DOHH2 (cell line): ENCODE measurements at regions not wholly inside any gene's neighbourhood (a gene's known extent, or its start where the extent isn't known, plus 50 kb on each side); places are given as distances from the start of the nearest gene placed in this dataset.

ENCODE experiments used
- H3F3A ChIP-seq: fragments of 200-600 bp; sonication (generic), shearing (Covaris generic); 2 replicates; pipeline ENCODE4 v1.6.0; 2016; ENCODE audit warnings: antibody characterized with exemption, mild to moderate bottlenecking; ENCODE audit not compliant: control insufficient read depth, insufficient read depth
- H3K27ac ChIP-seq: fragments of 200-600 bp; sonication (generic); 2 replicates; pipeline ENCODE4 v1.5.1; 2014; ENCODE audit warnings: low read depth, mild to moderate bottlenecking, low read length, moderate library complexity
- H3K27me3 ChIP-seq: fragments of 200-600 bp; sonication (generic); 2 replicates; pipeline ENCODE4 v1.6.1; 2014; ENCODE audit warnings: mild to moderate bottlenecking, low read length, mixed read lengths; ENCODE audit not compliant: control insufficient read depth
- H3K36me3 ChIP-seq: fragments of 200-600 bp; sonication (generic); 2 replicates; pipeline ENCODE4 v1.6.1; 2014; ENCODE audit warnings: mild to moderate bottlenecking, low read length, moderate library complexity, mixed read lengths; ENCODE audit not compliant: control insufficient read depth
- H3K4me1 ChIP-seq: fragments of 200-600 bp; sonication (generic); 2 replicates; pipeline ENCODE4 v1.6.1; 2014; ENCODE audit warnings: mild to moderate bottlenecking, low read length, mixed read lengths; ENCODE audit not compliant: control insufficient read depth
- H3K4me2 ChIP-seq: fragments of 200-600 bp; sonication (generic); 2 replicates; pipeline ENCODE4 v1.6.0; 2014; ENCODE audit warnings: mild to moderate bottlenecking, low read length, moderate library complexity
- H3K4me3 ChIP-seq: fragments of 200-600 bp; sonication (generic); 2 replicates; pipeline ENCODE4 v1.5.1; 2014; ENCODE audit warnings: mild to moderate bottlenecking, low read length, mixed read lengths
- H3K79me2 ChIP-seq: fragments of 200-600 bp; sonication (generic); 2 replicates; pipeline ENCODE4 v1.6.1; 2014; ENCODE audit warnings: mild to moderate bottlenecking, low read length, mixed read lengths; ENCODE audit not compliant: control insufficient read depth
- H3K9me2 ChIP-seq: fragments of 200-600 bp; sonication (generic); replicated peaks from 2 replicates; pipeline ENCODE4 v1.6.1; 2014; ENCODE audit warnings: mild to moderate bottlenecking, low read length, mixed read lengths; ENCODE audit not compliant: control insufficient read depth
- H3K9me3 ChIP-seq: fragments of 200-600 bp; sonication (generic); 2 replicates; pipeline ENCODE4 v1.6.1; 2014; ENCODE audit warnings: antibody characterized with exemption, low read length, mixed read lengths; ENCODE audit not compliant: control insufficient read depth, insufficient read depth
- H4K20me1 ChIP-seq: fragments of 200-600 bp; sonication (generic); 2 replicates; pipeline ENCODE4 v1.6.0; 2014; ENCODE audit warnings: low read depth, mild to moderate bottlenecking, antibody characterized with exemption, low read length, moderate library complexity; ENCODE audit not compliant: control insufficient read depth, insufficient read depth
- EZH2phosphoT487 ChIP-seq: fragments of 200-600 bp; sonication (generic); IDR thresholded peaks from 2 replicates; pipeline ENCODE4 v1.6.1; 2017; ENCODE audit warnings: borderline replicate concordance, mild to moderate bottlenecking, antibody characterized with exemption, low read length, moderate library complexity, mixed read lengths
- TF ChIP-seq, protein P1 (sequence below): fragments of 200-600 bp; sonication (generic); IDR thresholded peaks from one replicate; pipeline ENCODE4 v1.5.1; 2014; ENCODE audit warnings: antibody characterized with exemption, mild to moderate bottlenecking, low read depth, low read length; ENCODE audit not compliant: poor library complexity, severe bottlenecking

DNA sequence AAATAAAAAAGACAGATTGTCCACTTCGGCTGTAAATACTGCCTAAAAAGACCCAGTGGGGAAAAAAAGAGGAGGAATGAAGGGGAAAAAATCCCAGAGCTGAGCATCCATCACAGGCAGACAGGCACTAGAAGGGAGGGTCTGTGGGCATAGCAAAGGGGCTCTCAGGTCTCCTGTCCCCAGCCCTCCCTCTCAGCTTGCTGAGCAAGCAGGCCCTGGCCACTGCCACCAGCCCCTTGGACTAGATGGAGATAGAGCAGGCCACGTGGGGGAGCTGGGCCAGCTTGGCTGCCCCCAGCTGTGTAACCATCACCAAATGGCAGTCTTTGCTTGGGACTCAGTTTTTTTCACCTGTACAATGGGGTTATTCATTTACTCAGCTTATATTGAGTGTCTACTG is 141.6 kb upstream of the UNC5B start:
- no peaks in the 10 kb centered on the region for H3K9me3 ChIP-seq
- H3K4me3 ChIP-seq = no peak overlapping the region
- no peaks in the 10 kb centered on the region for H3K4me1 ChIP-seq
- H3K27me3 ChIP-seq = no peaks in the 10 kb centered on the region
- no peaks in the 10 kb centered on the region for H3K36me3 ChIP-seq
- H3K4me2 ChIP-seq = no peak overlapping the region
- no peaks in the 10 kb centered on the region for H3K9me2 ChIP-seq
- H4K20me1 ChIP-seq = no peaks in the 10 kb centered on the region
- H3K79me2 ChIP-seq = no peaks in the 10 kb centered on the region
- H3F3A ChIP-seq = no peaks in the 10 kb centered on the region
- H3K27ac ChIP-seq = no peak overlapping the region
- no peak for TF ChIP-seq EZH2phosphoT487
- TF ChIP-seq, protein P1, sequence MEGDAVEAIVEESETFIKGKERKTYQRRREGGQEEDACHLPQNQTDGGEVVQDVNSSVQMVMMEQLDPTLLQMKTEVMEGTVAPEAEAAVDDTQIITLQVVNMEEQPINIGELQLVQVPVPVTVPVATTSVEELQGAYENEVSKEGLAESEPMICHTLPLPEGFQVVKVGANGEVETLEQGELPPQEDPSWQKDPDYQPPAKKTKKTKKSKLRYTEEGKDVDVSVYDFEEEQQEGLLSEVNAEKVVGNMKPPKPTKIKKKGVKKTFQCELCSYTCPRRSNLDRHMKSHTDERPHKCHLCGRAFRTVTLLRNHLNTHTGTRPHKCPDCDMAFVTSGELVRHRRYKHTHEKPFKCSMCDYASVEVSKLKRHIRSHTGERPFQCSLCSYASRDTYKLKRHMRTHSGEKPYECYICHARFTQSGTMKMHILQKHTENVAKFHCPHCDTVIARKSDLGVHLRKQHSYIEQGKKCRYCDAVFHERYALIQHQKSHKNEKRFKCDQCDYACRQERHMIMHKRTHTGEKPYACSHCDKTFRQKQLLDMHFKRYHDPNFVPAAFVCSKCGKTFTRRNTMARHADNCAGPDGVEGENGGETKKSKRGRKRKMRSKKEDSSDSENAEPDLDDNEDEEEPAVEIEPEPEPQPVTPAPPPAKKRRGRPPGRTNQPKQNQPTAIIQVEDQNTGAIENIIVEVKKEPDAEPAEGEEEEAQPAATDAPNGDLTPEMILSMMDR = no peak

DNA sequence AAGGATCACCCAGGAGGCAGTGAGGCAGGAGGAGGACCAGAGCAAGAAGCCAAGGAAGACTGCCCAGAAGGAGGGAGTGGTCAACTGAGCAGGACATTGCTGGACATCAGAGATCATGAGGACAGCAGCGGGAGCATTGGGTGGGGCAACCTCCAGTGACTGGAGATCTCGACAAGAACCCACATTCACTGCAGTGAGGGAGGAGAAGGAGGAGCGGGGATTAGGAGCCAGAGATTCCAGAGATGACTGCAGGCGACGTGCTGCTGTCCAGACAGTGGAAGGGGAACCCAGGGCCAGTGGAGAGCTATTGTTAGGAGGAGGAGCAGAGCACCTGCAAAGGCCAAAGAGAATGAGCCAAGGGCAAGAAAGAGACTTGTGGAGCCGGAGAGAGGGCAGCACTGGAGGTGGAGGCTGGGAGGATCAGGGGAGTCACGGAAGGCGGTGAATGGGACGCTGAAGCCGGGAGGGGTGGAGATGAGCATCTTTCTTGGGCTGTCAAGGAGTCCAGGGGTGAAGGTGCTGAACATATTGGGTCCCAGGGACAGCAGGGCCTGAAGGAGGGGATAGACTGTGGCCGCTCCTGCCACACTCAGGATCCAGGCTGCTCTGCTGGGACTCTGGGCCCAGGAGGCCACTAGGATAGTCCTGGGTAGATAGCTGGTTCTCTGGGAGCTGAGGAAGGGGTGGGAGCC is 140.1 kb upstream of the UNC5B start:
- no peaks in the 10 kb centered on the region for H3K4me1 ChIP-seq
- H3K36me3 ChIP-seq = no peaks in the 10 kb centered on the region
- no peaks in the 10 kb centered on the region for H3K9me2 ChIP-seq
- no peak overlapping the region for H3K27ac ChIP-seq
- no peak for TF ChIP-seq EZH2phosphoT487
- TF ChIP-seq, protein P1 = no peak
- H3K4me3 ChIP-seq = no peak overlapping the region
- no peaks in the 10 kb centered on the region for H3K27me3 ChIP-seq
- H3K4me2 ChIP-seq = no peak overlapping the region
- H3F3A ChIP-seq = no peaks in the 10 kb centered on the region
- no peaks in the 10 kb centered on the region for H3K9me3 ChIP-seq
- no peaks in the 10 kb centered on the region for H4K20me1 ChIP-seq
- H3K79me2 ChIP-seq = no peaks in the 10 kb centered on the region

DNA sequence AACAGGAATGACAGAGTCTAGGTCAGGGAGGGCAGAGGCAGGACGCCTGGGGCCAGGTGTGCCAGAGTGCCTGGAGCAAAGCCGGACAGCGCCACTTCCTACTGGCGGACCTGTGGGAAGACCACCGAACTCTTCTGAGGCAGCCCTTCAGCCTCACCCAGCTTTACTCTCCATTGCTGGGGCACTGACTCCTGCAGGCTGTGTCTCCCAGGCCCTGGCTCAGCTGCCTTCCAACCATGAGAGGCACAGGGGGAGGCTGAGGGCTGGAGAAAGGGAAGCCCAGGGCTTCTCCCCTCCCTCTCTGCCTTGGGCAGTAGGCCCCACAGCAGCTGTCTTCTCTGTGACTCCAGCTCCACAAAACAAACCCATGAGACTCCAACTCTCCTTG is 139.6 kb upstream of the UNC5B start:
- H3K36me3 ChIP-seq = no peaks in the 10 kb centered on the region
- H3K4me2 ChIP-seq = no peak overlapping the region
- no peaks in the 10 kb centered on the region for H3F3A ChIP-seq
- no peaks in the 10 kb centered on the region for H3K9me2 ChIP-seq
- TF ChIP-seq, protein P1 = no peak
- TF ChIP-seq EZH2phosphoT487 = no peak
- H3K9me3 ChIP-seq = no peaks in the 10 kb centered on the region
- H3K4me1 ChIP-seq = no peaks in the 10 kb centered on the region
- H3K4me3 ChIP-seq = no peak overlapping the region
- no peaks in the 10 kb centered on the region for H3K27me3 ChIP-seq
- no peaks in the 10 kb centered on the region for H3K79me2 ChIP-seq
- no peaks in the 10 kb centered on the region for H4K20me1 ChIP-seq
- H3K27ac ChIP-seq = no peak overlapping the region
